ENCODE measurements at regions not wholly inside any gene's neighbourhood (a gene's known extent, or its start where the extent isn't known, plus 50 kb on each side); places are given as distances from the start of the nearest gene placed in this dataset.

DNA sequence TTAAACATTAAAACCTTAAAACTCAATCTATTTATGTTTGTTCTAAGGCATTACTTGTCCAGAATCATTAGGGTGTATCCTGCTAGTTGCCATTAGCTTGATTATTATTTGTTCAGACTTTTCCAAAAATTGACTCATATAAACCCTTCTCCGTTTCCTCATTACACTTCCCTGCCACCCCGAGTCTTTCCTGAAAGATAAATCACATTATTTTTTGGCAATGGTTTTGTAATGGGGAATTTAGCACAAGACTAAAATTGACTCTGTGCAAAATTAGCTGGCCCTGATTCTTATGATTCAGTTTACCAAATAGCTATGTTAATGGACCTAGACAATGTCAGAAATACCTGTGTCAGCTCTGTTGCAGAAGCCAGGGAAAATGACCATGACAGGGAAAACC lies 112.2 kb upstream of the NT5C1B start:
- DNase-seq: no peak

DNA sequence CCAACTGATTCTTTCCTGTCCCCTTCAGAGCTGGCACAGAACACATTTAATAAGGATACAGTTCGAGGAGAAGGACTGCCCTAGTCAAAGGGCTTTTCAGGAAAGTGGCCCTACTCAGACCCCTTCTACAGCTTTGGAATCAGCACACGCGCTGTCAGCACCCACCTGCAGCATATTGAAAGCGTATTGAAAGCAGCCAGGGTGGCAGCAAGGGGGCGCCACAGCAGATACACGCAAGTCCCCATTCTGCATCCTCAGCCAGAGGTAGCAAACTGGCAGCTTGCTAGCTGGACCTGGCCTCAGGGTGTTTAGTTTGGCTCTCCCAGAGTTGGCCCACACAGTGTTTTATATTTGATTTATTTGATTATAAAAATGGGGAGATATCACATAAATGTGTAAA lies 101.0 kb upstream of the NT5C1B start:
- no peak for DNase-seq

DNA sequence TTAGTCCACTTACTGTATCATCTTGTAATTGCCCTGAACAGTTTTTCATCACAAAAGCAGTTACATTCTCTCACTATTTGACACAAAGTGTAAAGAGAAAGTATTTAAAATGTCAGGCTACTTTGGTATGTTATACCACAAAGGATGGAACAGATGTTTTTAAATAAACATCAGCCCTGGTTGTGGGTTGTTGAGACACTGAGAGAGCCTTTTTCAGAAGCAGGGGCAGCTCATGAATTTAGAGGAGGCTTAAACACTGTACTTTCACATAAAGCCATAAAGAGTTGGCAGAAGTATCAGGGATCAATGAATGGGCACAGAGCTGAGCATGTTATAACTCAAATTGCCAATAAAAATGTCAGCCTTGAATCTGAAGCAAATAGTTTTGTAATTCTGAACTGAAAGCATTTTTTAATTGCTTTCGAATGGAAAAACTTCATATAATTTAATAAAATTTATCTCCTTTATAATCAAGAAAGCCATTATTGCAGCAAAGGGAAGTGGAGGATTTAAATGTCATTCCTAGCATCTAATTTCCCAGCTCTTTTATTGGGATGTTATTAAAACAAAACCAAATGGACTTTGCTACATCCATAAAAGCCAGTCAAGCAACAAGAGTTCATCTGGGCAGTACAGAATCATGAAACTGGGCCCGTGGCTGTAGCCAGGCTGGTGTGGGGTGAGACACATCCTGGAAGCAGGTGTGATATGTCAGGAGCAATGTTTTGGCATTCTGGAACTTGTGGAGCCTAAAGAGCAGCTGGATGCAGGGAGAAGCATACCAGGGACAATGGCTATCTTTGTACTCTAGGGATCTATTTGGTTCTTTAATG lies 95.1 kb upstream of the NT5C1B start:
- DNase-seq: no peak

DNA sequence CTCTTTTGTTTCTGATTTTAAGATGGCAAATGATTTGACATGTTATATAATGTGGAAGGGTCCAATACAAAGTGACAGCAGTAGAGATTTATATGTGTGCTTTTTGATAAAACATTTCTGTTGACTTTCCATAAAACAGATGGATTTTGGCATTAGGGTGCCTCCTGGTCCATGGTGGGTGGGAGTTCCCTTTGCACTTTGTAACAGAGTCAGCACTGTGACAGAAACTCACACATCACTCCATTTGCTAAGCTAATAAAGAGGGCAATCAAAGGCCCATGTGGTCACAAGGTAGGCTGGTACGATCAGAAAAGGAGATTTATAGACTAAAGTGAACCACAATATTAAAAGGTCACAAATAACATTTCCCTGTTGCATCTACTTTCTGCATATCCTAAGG lies 93.3 kb upstream of the NT5C1B start:
- DNase-seq: no peak

DNA sequence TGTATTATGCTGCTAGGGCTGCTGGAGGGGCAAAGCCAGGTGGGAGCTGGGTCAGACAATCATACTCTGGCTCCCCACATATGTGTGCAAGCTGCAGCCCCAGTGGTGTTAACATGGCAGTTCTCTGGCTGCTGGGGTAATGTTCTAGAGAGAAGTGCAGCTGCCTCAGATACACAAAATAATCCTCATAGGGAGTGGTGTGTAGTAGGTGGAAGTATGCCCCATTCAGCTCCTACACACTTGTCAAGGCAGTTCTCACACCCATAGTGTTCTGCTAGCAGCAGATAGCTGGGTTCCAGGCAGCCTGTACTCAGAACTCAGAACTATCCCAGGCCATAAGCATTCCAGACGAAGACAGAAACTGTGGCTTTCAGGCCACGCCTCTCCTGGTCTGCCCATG lies 87.9 kb upstream of the NT5C1B start:
- no peak for DNase-seq

DNA sequence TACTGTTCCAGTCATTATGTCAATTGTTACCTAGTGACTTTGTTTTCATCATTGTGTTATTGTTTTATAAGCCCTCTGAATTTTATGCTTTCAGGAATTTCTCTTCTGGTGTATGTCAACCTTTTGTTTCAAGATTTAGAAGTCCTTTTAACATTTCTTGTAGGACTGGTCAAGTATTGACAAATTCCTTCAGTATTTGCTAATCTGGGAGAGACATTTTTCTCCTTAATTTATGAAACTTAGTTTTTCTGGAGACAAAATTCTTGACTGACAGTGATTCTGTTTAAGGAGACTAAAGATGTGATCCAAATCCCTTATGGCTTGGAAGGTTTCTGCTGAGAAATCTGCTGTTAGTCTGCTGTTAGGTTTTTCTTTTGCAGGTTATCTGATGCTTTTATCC lies 84.9 kb upstream of the NT5C1B start:
- no peak for DNase-seq

DNA sequence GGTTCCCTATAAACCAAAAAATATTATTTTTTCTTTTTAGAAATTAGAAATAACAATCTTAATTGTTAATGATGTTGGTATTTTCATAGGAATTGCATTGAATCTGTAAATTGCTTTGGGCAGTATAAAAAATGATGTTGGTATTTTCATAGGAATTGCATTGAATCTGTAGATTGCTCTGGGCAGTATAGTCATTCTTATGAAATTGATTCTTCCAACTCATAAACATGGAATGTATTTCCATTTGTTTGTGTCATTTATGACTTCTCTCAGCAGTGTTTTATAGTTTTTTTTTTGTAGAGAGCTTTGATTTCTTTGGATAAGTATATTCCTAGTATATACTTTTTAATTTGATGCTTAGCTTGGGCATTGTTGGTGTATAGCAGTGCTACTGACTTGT lies 82.0 kb upstream of the NT5C1B start:
- DNase-seq: no peak

DNA sequence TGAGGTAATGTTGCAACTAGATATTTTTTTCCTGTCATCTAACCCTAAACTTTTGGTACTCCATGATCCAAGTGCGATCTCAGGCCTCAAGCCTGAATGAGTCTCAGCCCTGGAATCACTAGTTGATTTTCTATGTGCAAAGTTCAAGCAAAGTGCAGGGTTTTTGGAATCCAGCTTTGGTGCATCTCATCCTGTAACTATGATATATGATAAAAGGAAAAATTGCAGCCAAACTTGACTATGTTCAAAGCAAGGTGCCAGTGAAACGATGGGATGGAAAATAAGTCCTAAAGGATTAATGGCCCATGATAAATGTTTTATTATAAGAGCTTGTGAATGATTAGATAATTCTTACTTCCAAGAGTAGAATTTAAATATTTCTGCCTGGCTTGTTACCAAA lies 78.9 kb upstream of the NT5C1B start:
- DNase-seq: no peak

DNA sequence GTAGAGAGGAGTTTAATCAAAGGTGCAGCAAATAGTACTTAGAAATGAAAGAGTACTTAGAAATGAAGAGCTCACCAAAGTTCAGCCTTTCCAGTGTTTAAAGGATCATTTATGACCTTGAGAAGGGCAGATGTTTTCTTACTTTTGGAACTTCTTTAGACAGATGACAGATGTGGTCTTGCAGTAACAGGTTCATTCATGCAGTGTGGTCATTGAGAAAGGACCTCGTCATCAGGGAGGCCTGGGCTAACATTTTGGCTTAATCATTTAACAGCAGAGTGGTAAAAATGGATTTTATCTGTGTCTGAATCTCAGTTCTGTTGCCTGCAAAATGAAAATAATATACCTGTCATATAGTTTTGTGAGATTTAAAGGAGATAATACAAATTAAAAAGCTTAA lies 75.1 kb upstream of the NT5C1B start:
- DNase-seq: no peak

DNA sequence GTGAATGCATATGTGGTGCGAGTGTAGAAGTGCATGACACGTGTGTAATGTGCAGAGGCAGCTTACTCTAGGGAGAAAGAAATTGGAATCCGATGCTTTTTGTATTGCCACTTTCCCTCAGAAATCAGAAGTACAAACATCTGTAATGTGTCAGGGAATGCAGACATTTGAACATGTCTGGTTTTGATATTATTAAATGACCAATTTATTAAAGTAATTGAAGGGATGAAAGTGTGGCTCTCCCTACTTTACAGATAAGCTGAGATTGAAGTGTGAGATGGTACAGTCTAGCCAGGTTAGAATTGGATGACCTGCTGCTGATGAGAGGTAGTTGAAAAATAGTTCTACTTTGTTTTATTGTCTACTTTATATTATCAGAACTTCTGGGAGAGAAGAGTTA lies 74.5 kb upstream of the NT5C1B start:
- DNase-seq: no peak

DNA sequence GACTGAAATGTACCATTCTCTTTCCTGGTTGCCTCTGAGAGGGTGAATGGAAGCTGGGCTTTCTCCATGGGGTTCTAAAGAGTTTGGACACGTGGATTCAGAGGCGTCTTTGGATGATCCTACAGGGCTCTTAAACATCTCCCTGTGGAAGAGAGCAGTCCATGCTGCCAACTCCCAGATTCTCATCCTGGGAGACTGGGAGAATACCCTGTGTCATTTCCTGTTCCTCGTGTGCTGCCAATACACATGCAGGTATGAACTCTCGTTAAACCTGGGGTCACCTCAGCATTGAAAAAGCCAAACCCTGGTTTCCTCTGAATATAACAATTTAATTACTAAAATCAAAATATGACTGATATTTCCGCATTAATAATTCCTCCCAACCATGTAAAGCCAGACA lies 73.3 kb upstream of the NT5C1B start:
- DNase-seq: no peak

DNA sequence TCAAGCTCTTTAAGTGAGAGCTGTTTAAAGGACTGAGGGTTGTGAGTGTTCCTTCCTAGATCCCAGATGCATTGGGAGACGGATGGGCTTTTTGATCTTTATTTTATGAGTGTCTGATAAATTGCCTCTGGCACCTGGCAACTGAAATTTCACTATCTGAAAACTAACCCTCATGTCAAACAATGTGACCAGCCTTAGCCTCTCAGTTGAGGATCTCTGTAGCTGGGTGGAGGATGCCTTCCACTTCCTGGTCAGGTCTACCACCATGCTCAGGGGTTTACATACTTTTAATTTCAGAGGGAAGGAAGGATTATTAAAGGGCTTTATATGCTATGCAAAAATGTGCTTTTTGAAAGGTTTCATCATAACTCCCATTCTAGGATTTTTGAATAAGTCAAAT lies 70.5 kb upstream of the NT5C1B start:
- peak in 1 of 3 experiments; percentile 28 for DNase-seq

DNA sequence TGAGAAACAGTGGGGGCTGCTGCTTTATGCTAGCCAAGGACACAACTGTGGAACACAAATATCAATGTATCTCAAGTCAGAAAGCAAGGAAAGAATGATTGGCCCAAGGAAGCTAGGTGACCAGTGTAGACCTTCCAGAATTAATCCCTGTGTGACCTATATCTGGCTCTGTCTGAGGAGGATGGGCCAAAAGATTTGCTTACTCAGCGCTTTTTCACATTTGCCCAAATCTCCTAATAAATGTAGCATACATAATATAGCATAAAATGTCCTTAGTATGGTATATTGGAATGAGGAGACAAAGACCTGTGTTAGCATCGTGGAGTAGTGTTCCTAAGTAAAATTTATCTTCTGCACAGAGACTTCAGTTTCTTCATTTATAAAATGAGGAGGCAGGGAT lies 66.7 kb upstream of the NT5C1B start:
- no peak for DNase-seq

DNA sequence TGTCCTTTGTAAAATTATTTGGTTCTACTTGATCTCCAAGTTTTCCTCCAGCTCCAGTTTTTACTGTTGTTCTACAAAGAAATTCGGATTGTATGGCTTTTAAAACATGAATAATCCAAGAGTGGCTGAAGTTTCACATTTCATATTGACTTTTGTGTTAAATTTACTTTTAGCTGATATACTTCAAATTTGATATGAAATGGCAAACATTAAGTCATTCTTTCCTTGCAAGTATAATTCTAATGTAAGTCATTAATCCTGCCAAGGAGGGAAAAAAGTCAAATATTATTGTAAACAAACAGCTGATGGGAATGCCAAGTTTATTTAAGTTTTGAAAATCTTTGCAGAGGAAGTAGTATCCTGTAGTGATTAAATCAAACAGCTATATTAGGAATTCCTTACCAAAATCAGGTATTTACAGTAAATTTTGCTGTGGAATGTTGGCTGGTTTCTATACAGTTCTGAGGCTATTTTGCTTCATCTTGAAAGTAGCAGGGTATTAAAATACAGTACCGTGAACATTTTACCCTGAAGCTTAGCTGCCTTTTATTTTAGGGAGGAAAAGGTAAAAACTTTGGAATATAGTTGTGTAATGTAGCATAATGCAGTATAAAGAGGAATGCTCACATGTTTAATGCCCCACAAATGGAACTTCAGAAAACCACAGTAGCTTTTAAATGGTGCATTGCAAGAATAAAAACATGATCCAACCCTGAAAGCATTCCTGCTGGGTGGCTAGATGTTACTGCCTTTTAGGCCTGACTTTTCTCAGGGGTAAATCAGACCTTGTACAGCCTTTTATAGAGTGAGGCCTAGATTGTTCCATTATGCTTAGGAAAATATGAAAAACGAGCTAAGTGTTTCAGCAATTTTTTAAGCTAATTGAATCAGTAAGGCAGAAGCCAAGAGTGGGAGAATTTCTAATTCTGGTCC lies 62.7 kb upstream of the NT5C1B start:
- no peak for DNase-seq

DNA sequence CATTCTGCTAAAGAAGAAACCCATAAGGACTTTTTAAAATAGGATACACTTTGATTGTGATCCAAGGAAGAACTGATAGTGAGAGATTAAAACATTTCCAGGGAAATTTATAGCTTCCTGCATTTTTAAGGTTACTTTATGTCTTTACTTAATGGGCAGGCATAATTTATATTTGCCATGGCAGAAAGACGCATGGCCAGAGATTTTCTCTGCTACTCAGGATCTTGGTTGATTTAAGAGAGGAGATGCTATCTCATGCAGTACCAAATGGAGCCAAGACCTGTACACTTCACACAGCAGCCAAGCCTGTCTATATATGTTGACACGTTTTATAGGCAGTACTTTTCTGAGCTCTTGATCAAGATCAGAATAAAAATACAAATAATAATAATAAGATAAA lies 60.9 kb upstream of the NT5C1B start:
- no peak for DNase-seq

DNA sequence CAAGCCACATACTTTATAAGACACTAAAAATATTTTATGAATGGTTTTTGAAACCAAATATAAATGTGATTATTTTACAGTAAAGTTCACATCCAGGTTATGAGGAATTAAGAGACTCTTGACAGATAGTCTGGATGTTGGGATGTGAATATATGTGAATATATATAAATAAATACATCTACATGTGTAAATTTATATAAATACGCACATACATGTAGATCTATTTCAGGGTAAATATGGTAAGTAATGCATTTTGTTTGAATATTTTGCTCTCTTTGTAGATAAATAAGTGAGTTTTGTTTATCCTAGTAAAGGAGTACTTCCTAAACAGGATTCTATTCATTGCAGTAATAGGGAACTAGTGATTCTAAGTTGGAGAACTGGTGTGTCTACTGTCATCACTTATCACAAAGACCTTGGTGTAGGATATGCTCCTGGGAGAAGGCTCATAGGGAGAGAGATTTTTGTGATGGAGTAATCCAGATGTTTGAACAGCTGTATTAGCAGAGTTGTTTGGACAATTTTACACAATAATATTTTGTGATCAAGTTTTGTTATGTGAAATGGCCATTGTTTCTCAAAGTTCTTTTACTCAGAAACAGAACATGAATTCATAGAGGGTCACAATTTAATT lies 60.2 kb upstream of the NT5C1B start:
- no peak for DNase-seq

DNA sequence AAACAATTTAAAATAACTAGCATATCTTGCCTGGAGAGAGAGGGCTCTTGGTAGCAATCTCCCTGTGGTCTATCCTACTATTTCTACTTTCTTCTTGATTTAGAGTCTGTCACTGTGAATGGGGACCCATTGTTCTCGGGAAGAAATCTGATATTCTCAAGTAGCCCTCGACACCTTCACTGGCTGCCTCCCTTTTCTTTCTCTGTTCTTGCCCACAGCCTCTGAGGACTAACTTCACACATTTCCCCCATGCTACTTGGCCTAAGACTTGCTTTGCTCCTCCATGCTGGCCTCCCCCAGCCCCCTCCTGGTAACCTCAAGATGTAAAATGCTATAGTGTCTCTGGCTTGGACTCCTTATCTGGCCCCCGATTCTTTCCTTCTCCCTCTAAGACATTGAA lies 58.8 kb upstream of the NT5C1B start:
- no peak for DNase-seq

DNA sequence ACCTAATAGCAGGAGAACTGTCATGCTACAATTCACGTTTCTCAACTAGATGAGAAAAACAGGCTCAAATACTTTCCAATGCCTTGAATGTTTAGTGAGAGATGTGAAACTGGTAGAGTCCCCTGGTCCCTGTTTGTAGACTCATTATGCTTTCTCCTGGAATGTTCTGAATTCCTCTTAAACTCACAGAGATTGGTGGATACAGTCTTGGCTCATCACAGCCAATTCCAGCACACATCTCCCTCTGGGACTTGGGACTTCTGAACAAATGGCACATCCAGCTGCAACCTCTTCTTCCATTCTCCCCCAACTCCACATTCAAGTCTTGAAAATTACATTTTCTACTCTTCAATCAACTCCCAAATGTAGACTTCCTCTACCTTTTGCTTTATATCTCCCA lies 58.4 kb upstream of the NT5C1B start:
- no peak for DNase-seq

DNA sequence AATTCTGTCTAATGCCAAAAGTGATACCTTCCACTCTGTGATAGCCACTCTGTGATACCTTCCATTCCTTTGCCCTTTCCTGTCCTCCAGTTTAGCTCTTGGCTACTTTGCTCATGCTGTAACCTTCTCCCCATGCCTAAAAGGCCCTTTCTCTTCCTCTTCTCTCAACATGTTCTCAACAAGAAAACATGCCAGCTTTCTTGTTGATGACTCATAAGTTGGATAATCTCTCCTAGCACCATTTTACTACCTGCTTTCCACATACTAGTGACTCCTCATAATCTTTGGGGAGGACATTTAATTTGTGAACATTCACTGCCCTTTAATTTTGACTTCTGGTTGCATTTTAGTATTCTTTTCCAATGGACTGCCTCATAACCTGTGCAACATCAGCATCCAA lies 55.9 kb upstream of the NT5C1B start:
- no peak for DNase-seq

DNA sequence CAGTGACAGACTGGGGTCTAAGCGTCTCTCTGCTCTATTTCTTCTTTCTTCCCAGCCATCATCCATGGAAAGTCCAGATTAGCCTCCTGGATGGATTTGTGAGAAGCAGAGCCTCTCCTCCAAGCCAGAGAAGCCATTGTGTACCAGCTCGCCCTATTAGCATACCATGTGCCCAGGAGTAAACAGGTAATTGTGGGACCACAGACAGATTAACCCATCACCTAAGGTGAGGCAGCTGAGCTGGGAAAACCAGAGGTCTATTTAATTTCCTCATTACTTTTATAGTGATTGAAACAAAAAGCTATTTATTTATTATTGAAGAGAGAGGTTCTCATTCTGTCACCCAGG lies 54.7 kb upstream of the NT5C1B start:
- DNase-seq: no peak

DNA sequence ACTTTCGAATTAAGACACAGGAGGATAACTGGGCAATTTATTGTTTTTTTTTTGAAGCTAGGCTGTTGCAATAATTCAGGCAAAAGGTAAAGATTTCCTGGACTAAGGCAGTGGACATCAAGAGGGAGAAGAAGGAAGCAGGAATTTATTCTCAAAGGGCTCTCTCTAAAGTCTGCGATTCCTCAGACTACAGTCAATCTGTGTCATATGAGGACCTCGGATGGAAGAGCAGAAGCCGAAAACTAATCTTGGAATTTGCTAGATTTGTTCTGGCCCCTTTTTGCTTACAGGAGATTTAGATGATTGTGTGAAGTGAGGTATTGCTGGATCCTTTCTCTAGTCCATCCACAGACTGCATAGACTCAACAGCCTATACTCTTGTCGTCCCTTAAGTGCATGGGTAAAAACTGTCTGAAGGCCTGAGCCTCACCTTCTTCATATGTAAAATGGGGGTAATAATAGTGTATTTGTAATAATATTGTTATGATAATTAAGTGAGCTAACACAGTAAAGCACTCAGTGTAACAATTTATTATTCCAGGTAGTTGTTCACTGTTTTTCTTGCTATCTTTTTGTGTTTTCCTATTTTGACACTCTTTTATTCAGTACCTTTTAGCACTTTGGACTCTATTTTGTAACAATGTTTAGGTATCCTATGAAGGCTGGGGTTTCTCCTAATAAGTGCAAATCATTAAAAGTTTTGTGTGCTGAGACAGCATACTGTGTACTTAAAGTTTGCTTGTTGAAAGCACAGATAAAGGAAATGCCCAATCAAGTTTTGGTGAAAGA lies 54.2 kb upstream of the NT5C1B start:
- DNase-seq: no peak

DNA sequence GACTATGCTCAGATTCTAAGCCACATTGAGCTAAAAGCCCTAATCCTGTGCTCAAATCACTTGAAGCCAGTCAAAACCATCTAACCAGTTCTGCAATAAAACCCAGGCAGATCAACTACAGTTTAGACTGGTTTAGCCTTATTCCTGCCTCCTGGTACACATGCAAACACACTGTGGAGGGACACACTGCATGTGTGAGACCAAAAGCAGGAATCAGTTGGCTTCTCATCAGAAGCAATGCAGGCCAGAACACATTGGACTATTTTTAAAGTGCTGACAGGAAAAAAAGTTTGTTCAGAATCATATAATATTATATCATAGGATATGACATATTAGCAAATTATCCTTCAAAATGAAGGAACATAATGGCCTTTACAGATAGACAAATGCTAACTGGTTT lies 52.5 kb upstream of the NT5C1B start:
- no peak for DNase-seq

Data from NCI-H1417 (cell line).